Adipocyte (in vitro differentiated cells): ENCODE measurements at regions not wholly inside any gene's neighbourhood (a gene's known extent, or its start where the extent isn't known, plus 50 kb on each side); places are given as distances from the start of the nearest gene placed in this dataset.
"Not testable (repeated sequence)": the region's sequence is repeated elsewhere in the genome, so short reads cannot be mapped to it uniquely, and the experiment has no call there.

ENCODE experiments used
- DNase-seq: peaks from one replicate; pipeline ENCODE4 v3.0.0-alpha.2; 2015; ENCODE audit warnings: low read depth
- H3K27me3 ChIP-seq: replicated peaks from 2 replicates; pipeline ENCODE4 v1.7.0; 2013; ENCODE audit warnings: mild to moderate bottlenecking, low read length, moderate library complexity; ENCODE audit not compliant: control insufficient read depth, insufficient read depth
- H3K36me3 ChIP-seq: 2 replicates; pipeline ENCODE4 v1.7.0; 2013; ENCODE audit warnings: low read length, mild to moderate bottlenecking, moderate library complexity; ENCODE audit not compliant: control insufficient read depth, insufficient read depth, severe bottlenecking
- H3K4me1 ChIP-seq: 2 replicates; pipeline ENCODE4 v1.7.0; 2013; ENCODE audit warnings: mild to moderate bottlenecking, low read length, moderate library complexity; ENCODE audit not compliant: control insufficient read depth, insufficient read depth
- H3K4me3 ChIP-seq: 2 replicates; pipeline ENCODE4 v1.7.0; 2013; ENCODE audit warnings: mild to moderate bottlenecking, low read length, moderate library complexity
- H3K9ac ChIP-seq: 2 replicates; pipeline ENCODE4 v1.7.0; 2013; ENCODE audit warnings: mild to moderate bottlenecking, low read length, moderate library complexity
- H3K9me3 ChIP-seq: 2 replicates; pipeline ENCODE4 v1.7.0; 2013; ENCODE audit warnings: mild to moderate bottlenecking, low read length, moderate library complexity; ENCODE audit not compliant: control insufficient read depth

DNA sequence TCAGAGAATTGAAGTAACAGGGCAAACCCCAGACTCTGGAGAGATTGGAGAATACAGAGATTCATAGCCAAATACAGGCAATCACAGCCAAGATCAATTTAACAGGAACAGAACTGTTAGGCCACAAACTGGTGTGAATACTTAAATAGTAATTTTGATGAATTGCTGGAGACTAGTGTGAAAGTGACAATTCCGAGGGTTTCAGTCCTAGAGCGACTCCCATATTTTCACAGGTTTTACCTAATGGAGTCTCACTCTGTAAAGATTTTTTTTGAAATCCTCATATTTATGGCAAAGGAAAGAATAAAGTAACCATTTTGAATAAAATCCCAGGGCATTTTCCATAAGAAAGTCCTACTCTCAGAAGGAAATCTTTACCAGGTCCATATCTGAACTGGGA lies 135.5 kb downstream of the MMUT start:
- H3K4me3 ChIP-seq, result no peak overlapping the region

GRCh38 chr6:49327005-49327404 lies 136.0 kb downstream of the MMUT start:
- Histone ChIP-seq H3K9ac (peak overlapping the region; percentile 54), H3K4me3 (peak overlapping the region; percentile 30), H3K36me3 (no peaks in the 10 kb centered on the region), H3K4me1 (peaks cover 21% of the 10 kb centered on the region), H3K27me3 (no peaks in the 10 kb centered on the region), H3K9me3 (no peaks in the 10 kb centered on the region)
- peak; percentile 18 for DNase-seq

More for the DNA sequence above, 135.5 kb downstream of the MMUT start:
- DNase-seq, result no peak
- Histone ChIP-seq H3K36me3 (no peaks in the 10 kb centered on the region), H3K4me1 (peaks cover 21% of the 10 kb centered on the region), H3K9ac (peak overlapping the region; percentile 54), H3K9me3 (no peaks in the 10 kb centered on the region), H3K27me3 (no peaks in the 10 kb centered on the region)

DNA sequence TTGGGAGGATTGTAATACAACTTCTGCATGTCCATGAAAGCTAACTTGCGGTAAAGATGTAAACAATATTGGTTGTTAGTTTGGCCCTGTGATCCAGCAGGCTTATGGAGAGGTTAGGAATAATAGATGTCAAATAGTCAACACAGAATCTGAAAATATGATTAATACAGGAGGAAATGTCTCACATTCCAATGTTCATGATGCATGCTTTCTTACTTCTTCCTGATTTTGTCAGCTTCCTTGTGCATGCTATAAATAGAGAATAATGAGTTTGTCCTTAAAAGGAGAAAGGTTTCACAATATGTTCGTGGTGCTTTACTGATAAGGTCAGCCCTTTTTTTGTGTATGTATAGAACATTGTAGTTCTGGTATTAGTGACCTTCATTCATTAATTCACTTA lies 136.7 kb downstream of the MMUT start:
- DNase-seq, result peak; percentile 78
- H3K9ac ChIP-seq, result peak overlapping the region; percentile 54
- peaks cover 21% of the 10 kb centered on the region for H3K4me1 ChIP-seq
- no peaks in the 10 kb centered on the region for H3K36me3 ChIP-seq
- no peaks in the 10 kb centered on the region for H3K9me3 ChIP-seq
- peak overlapping the region; percentile 22 for H3K4me3 ChIP-seq
- no peaks in the 10 kb centered on the region for H3K27me3 ChIP-seq

- peaks cover 21% of the 10 kb centered on the region for H3K4me1 ChIP-seq
- H3K36me3 ChIP-seq, result no peaks in the 10 kb centered on the region
- DNase-seq, result no peak
- no peaks in the 10 kb centered on the region for H3K27me3 ChIP-seq
- H3K4me3 ChIP-seq, result peak overlapping the region; percentile 22
- peak overlapping the region; percentile 41 for H3K9ac ChIP-seq
- no peaks in the 10 kb centered on the region for H3K9me3 ChIP-seq
These were observed 137.2 kb downstream of the MMUT start for GRCh38 chr6:49325891-49326290.

GRCh38 chr6:49322861-49323260 lies 140.2 kb downstream of the MMUT start:
- H3K4me3 ChIP-seq, result no peak overlapping the region
- peaks cover 21% of the 10 kb centered on the region for H3K4me1 ChIP-seq
- no peak for DNase-seq
- no peaks in the 10 kb centered on the region for H3K9me3 ChIP-seq
- H3K27me3 ChIP-seq, result no peaks in the 10 kb centered on the region
- no peak overlapping the region for H3K9ac ChIP-seq
- no peaks in the 10 kb centered on the region for H3K36me3 ChIP-seq

DNA sequence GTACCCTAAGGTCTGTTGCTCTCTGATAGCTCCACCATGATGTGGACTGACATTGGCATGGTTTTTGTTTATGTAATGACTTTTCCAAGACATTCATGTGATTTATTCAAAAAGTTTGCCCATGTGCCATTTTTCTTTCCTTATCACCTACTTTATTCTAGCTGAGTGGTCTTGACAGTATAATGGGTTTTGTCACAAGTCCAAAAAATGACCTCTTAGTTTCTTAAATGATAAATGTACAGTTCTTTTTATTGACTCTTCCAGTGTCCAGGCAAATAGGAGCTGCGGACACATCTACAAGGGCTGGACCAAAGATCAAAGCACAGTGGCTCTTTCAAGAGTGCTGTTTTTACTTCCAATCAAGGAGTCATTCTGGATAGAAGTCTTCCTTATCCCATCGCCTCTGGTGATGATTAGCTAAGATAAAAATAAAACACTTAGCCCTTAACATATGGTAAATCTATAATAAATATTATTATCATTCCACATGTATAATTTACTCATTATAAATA lies 141.4 kb downstream of the MMUT start:
- no peaks in the 10 kb centered on the region for H3K9me3 ChIP-seq
- no peak overlapping the region for H3K9ac ChIP-seq
- H3K27me3 ChIP-seq, result no peaks in the 10 kb centered on the region
- H3K4me3 ChIP-seq, result no peak overlapping the region
- H3K4me1 ChIP-seq, result peaks cover 9% of the 10 kb centered on the region
- H3K36me3 ChIP-seq, result no peaks in the 10 kb centered on the region
- DNase-seq, result no peak

- H3K27me3 ChIP-seq, result no peaks in the 10 kb centered on the region
These were observed 158.0 kb downstream of the MMUT start for GRCh38 chr6:49305010-49305409.

GRCh38 chr6:49304393-49304792 lies 158.7 kb downstream of the MMUT start:
- not testable (repeated sequence) for DNase-seq

More at GRCh38 chr6:49305010-49305409, 158.0 kb downstream of the MMUT start:
- no peaks in the 10 kb centered on the region for H3K9me3 ChIP-seq
- DNase-seq, result no peak
- H3K36me3 ChIP-seq, result no peaks in the 10 kb centered on the region
- H3K9ac ChIP-seq, result no peak overlapping the region
- no peak overlapping the region for H3K4me3 ChIP-seq
- H3K4me1 ChIP-seq, result no peaks in the 10 kb centered on the region

GRCh38 chr6:49300911-49301310 lies 162.1 kb downstream of the MMUT start:
- H3K9ac ChIP-seq, result no peak overlapping the region
- peaks cover 7% of the 10 kb centered on the region for H3K4me1 ChIP-seq
- H3K4me3 ChIP-seq, result no peak overlapping the region
- H3K9me3 ChIP-seq, result no peaks in the 10 kb centered on the region
- no peaks in the 10 kb centered on the region for H3K36me3 ChIP-seq
- DNase-seq, result no peak
- no peaks in the 10 kb centered on the region for H3K27me3 ChIP-seq

More at GRCh38 chr6:49304393-49304792, 158.7 kb downstream of the MMUT start:
- H3K27me3 ChIP-seq, H3K36me3 ChIP-seq, H3K9me3 ChIP-seq, H3K9ac ChIP-seq, H3K4me3 ChIP-seq, H3K4me1 ChIP-seq: not testable (repeated sequence)

- peak; percentile 28 for DNase-seq
- no peaks in the 10 kb centered on the region for H3K27me3 ChIP-seq
These were observed 162.6 kb downstream of the MMUT start for GRCh38 chr6:49300443-49300842.

DNA sequence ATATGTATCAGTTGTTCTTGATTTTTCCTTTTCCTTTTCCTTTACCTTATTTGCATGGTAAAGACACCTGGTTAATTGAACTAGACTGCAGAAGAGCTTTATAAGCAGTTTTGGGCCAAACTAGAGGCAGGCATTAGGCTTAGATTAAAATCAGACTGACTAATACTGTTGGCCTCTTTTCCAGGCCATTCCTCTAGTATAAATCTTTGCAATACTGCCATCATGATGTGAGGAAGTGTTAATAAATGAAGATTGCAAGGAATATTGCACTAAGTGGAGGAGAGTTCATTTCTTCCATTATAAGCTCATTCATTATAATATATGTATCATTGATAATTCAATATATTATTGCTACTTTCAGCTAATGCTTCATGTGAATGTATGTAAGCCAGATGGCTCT lies 163.8 kb downstream of the MMUT start:
- no peak overlapping the region for H3K4me3 ChIP-seq
- no peaks in the 10 kb centered on the region for H3K9me3 ChIP-seq
- no peaks in the 10 kb centered on the region for H3K27me3 ChIP-seq
- peaks cover 7% of the 10 kb centered on the region for H3K4me1 ChIP-seq
- H3K36me3 ChIP-seq, result no peaks in the 10 kb centered on the region
- H3K9ac ChIP-seq, result no peak overlapping the region
- DNase-seq, result peak; percentile 9

More at GRCh38 chr6:49300443-49300842, 162.6 kb downstream of the MMUT start:
- Histone ChIP-seq H3K9me3 (no peaks in the 10 kb centered on the region), H3K4me3 (no peak overlapping the region), H3K9ac (no peak overlapping the region), H3K4me1 (peaks cover 7% of the 10 kb centered on the region), H3K36me3 (no peaks in the 10 kb centered on the region)

GRCh38 chr6:49284180-49284579 lies 178.9 kb downstream of the MMUT start:
- no peaks in the 10 kb centered on the region for H3K27me3 ChIP-seq
- H3K9me3 ChIP-seq, result peaks cover 6% of the 10 kb centered on the region
- no peak overlapping the region for H3K4me3 ChIP-seq
- H3K9ac ChIP-seq, result no peak overlapping the region
- no peaks in the 10 kb centered on the region for H3K36me3 ChIP-seq
- H3K4me1 ChIP-seq, result no peaks in the 10 kb centered on the region
- DNase-seq, result no peak
